ENCODE measurements at regions not wholly inside any gene's neighbourhood (a gene's known extent, or its start where the extent isn't known, plus 50 kb on each side); places are given as distances from the start of the nearest gene placed in this dataset.
"Not testable (repeated sequence)": the region's sequence is repeated elsewhere in the genome, so short reads cannot be mapped to it uniquely, and the experiment has no call there.

- not testable (repeated sequence) for DNase-seq (ENCODE audit: low spot score)
These were observed 92.6 kb upstream of the THOC3 start for GRCh38 chr5:176060472-176061268.

- DNase-seq (ENCODE audit: low spot score) = not testable (repeated sequence)
These were observed 93.1 kb upstream of the THOC3 start for GRCh38 chr5:176061269-176061622.

- DNase-seq (ENCODE audit: low spot score) = not testable (repeated sequence)
These were observed 93.5 kb upstream of the THOC3 start for GRCh38 chr5:176061660-176062059.

GRCh38 chr5:176066262-176066945, 98.3 kb upstream of the THOC3 start:
- not testable (repeated sequence) for DNase-seq (ENCODE audit: low spot score)

GRCh38 chr5:176067162-176067561, 99.0 kb upstream of the THOC3 start:
- not testable (repeated sequence) for DNase-seq (ENCODE audit: low spot score)

- not testable (repeated sequence) for DNase-seq (ENCODE audit: low spot score)
These were observed 99.8 kb upstream of the THOC3 start for GRCh38 chr5:176067948-176068347.

GRCh38 chr5:176073996-176074571, 106.0 kb upstream of the THOC3 start:
- DNase-seq (ENCODE audit: low spot score) = not testable (repeated sequence)

- DNase-seq (ENCODE audit: low spot score) = not testable (repeated sequence)
These were observed 115.6 kb upstream of the THOC3 start for GRCh38 chr5:176083717-176084116.

- not testable (repeated sequence) for DNase-seq (ENCODE audit: low spot score)
These were observed 135.0 kb upstream of the THOC3 start for GRCh38 chr5:176103083-176103482.

GRCh38 chr5:176112888-176113287, 125.3 kb upstream of the SIMC1 start:
- DNase-seq (ENCODE audit: low spot score) = not testable (repeated sequence)

- not testable (repeated sequence) for DNase-seq (ENCODE audit: low spot score)
These were observed 124.4 kb upstream of the SIMC1 start for GRCh38 chr5:176113673-176114335.

GRCh38 chr5:176114825-176115224, 123.4 kb upstream of the SIMC1 start:
- not testable (repeated sequence) for DNase-seq (ENCODE audit: low spot score)

GRCh38 chr5:176117699-176118238, 120.5 kb upstream of the SIMC1 start:
- not testable (repeated sequence) for DNase-seq (ENCODE audit: low spot score)

- DNase-seq (ENCODE audit: low spot score) = not testable (repeated sequence)
These were observed 115.9 kb upstream of the SIMC1 start for GRCh38 chr5:176122361-176122760.

- DNase-seq (ENCODE audit: low spot score) = not testable (repeated sequence)
These were observed 114.1 kb upstream of the SIMC1 start for GRCh38 chr5:176124120-176124519.

GRCh38 chr5:176131771-176132170, 106.5 kb upstream of the SIMC1 start:
- no peak for DNase-seq (ENCODE audit: low spot score)

- DNase-seq (ENCODE audit: low spot score) = no peak
These were observed 105.5 kb upstream of the SIMC1 start for GRCh38 chr5:176132471-176133288.

- DNase-seq (ENCODE audit: low spot score) = no peak
These were observed 104.8 kb upstream of the SIMC1 start for GRCh38 chr5:176133289-176133870.

- DNase-seq (ENCODE audit: low spot score) = no peak
These were observed 104.3 kb upstream of the SIMC1 start for GRCh38 chr5:176133877-176134276.

GRCh38 chr5:176134529-176135223, 103.5 kb upstream of the SIMC1 start:
- DNase-seq (ENCODE audit: low spot score) = no peak
